HL-60 (cell line): ENCODE measurements at regions not wholly inside any gene's neighbourhood (a gene's known extent, or its start where the extent isn't known, plus 50 kb on each side); places are given as distances from the start of the nearest gene placed in this dataset.

Experiments used
- DNase-seq, 2 experiments: peaks; one replicate each; pipeline ENCODE4 v3.0.0-alpha.2; 2010 to 2020; ENCODE audit warnings: low read depth in 1 of 2, low spot score in 1 of 2
- H3K27ac ChIP-seq: fragments of 250-450 bp; sonication (Bioruptor Pico); replicated peaks from 2 replicates; pipeline ENCODE4 v1.5.1; 2020; ENCODE audit warnings: mild to moderate bottlenecking, moderate library complexity
- H3K27me3 ChIP-seq: fragments of 250-450 bp; sonication (Bioruptor Pico); 2 replicates; pipeline ENCODE4 v1.5.1; 2021; ENCODE audit warnings: mild to moderate bottlenecking, moderate library complexity; ENCODE audit not compliant: insufficient read depth, poor library complexity, severe bottlenecking
- H3K4me3 ChIP-seq: replicated peaks from 2 replicates; pipeline ENCODE4 v1.5.1; 2011; ENCODE audit warnings: mild to moderate bottlenecking, control low read depth, low read length; ENCODE audit not compliant: insufficient read depth
- GABPA ChIP-seq: IDR thresholded peaks from 2 replicates; pipeline ENCODE4 v1.6.1; 2012; ENCODE audit warnings: low read depth
- POLR2AphosphoS5 ChIP-seq: IDR thresholded peaks from 2 replicates; pipeline ENCODE4 v1.6.1; 2012; ENCODE audit warnings: low read depth
- SPI1 ChIP-seq: IDR thresholded peaks from 2 replicates; pipeline ENCODE4 v1.6.1; 2012; ENCODE audit warnings: low read depth, mild to moderate bottlenecking, borderline replicate concordance
- TF ChIP-seq, protein P1 (sequence below): IDR thresholded peaks from 2 replicates; pipeline ENCODE4 v1.6.1; 2012; ENCODE audit warnings: low read depth; ENCODE audit not compliant: insufficient replicate concordance
- TF ChIP-seq, protein P2 (sequence below): IDR thresholded peaks from one replicate; pipeline ENCODE4 v1.5.1; 2011; ENCODE audit warnings: low read length, control low read depth, inconsistent platforms; ENCODE audit not compliant: insufficient read depth

GRCh38 chr12:105742567-105742874 lies 396.2 kb downstream of the NUAK1 start:
- Histone ChIP-seq H3K27me3 (peaks cover 3% of the 10 kb centered on the region), H3K4me3 (no peak overlapping the region), H3K27ac (no peak overlapping the region)
- DNase-seq: no peak
- TF ChIP-seq, protein P1, sequence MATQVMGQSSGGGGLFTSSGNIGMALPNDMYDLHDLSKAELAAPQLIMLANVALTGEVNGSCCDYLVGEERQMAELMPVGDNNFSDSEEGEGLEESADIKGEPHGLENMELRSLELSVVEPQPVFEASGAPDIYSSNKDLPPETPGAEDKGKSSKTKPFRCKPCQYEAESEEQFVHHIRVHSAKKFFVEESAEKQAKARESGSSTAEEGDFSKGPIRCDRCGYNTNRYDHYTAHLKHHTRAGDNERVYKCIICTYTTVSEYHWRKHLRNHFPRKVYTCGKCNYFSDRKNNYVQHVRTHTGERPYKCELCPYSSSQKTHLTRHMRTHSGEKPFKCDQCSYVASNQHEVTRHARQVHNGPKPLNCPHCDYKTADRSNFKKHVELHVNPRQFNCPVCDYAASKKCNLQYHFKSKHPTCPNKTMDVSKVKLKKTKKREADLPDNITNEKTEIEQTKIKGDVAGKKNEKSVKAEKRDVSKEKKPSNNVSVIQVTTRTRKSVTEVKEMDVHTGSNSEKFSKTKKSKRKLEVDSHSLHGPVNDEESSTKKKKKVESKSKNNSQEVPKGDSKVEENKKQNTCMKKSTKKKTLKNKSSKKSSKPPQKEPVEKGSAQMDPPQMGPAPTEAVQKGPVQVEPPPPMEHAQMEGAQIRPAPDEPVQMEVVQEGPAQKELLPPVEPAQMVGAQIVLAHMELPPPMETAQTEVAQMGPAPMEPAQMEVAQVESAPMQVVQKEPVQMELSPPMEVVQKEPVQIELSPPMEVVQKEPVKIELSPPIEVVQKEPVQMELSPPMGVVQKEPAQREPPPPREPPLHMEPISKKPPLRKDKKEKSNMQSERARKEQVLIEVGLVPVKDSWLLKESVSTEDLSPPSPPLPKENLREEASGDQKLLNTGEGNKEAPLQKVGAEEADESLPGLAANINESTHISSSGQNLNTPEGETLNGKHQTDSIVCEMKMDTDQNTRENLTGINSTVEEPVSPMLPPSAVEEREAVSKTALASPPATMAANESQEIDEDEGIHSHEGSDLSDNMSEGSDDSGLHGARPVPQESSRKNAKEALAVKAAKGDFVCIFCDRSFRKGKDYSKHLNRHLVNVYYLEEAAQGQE: no peak
- TF ChIP-seq POLR2AphosphoS5: no peak
- TF ChIP-seq SPI1: no peak
- TF ChIP-seq GABPA: no peak
- TF ChIP-seq, protein P2, sequence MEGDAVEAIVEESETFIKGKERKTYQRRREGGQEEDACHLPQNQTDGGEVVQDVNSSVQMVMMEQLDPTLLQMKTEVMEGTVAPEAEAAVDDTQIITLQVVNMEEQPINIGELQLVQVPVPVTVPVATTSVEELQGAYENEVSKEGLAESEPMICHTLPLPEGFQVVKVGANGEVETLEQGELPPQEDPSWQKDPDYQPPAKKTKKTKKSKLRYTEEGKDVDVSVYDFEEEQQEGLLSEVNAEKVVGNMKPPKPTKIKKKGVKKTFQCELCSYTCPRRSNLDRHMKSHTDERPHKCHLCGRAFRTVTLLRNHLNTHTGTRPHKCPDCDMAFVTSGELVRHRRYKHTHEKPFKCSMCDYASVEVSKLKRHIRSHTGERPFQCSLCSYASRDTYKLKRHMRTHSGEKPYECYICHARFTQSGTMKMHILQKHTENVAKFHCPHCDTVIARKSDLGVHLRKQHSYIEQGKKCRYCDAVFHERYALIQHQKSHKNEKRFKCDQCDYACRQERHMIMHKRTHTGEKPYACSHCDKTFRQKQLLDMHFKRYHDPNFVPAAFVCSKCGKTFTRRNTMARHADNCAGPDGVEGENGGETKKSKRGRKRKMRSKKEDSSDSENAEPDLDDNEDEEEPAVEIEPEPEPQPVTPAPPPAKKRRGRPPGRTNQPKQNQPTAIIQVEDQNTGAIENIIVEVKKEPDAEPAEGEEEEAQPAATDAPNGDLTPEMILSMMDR: no peak

GRCh38 chr12:105744371-105745058 lies 394.2 kb downstream of the NUAK1 start:
- H3K27ac ChIP-seq: no peak overlapping the region
- H3K4me3 ChIP-seq: no peak overlapping the region
- DNase-seq: no peak
- TF ChIP-seq GABPA (no peak), POLR2AphosphoS5 (no peak)
- H3K27me3 ChIP-seq: peaks cover 3% of the 10 kb centered on the region

DNA sequence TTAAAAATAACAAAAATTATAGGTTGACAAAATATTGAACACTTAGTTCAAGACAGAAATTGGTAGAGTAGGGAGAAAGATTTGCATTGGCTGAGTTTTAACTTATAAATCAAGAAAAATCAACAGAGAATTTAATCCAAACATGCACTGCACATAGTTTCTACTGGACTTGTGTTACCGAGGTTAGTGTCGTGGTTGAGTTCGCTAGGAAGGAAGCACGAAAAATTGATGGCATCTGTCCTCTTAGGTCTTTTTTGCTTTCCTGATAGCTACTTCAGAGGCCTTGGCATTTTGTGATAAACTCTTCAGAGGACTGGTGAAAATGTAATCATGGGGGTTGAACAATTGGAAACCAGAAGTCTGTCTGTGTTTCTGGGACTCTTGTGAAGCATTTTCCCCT lies 392.9 kb downstream of the NUAK1 start:
- no peak for DNase-seq
- H3K27me3 ChIP-seq: peaks cover 3% of the 10 kb centered on the region
- no peak for TF ChIP-seq SPI1
- no peak for TF ChIP-seq GABPA
- TF ChIP-seq, protein P1: no peak
- TF ChIP-seq POLR2AphosphoS5: no peak
- TF ChIP-seq, protein P2: no peak

GRCh38 chr12:105748806-105749600 lies 389.8 kb downstream of the NUAK1 start:
- Histone ChIP-seq H3K4me3 (no peak overlapping the region), H3K27me3 (peaks cover 3% of the 10 kb centered on the region), H3K27ac (no peak overlapping the region)
- TF ChIP-seq SPI1 (no peak), POLR2AphosphoS5 (no peak), GABPA (no peak)
- TF ChIP-seq, protein P1: no peak
- DNase-seq: no peak

More for the DNA sequence above, 392.9 kb downstream of the NUAK1 start:
- Histone ChIP-seq H3K27ac (no peak overlapping the region), H3K4me3 (no peak overlapping the region)
